HepG2 (cell line): ENCODE measurements at regions not wholly inside any gene's neighbourhood (a gene's known extent, or its start where the extent isn't known, plus 50 kb on each side); places are given as distances from the start of the nearest gene placed in this dataset.

Experiments used
- ATAC-seq: fragments of 200-7000 bp; cut with Tn5 transposase; 3 replicates; pipeline ENCODE4 v1.9.1; 2020; ENCODE audit warnings: mild to moderate bottlenecking, moderate library complexity
- BruUV-seq: library from RNA; stranded (reverse); fragments of 400-500 nt; replicated peaks from 2 replicates; lab custom pipeline; 2021; lab: Mats Ljungman, UMichigan
- CTCF ChIA-PET: fragments of 300-600 bp; formaldehyde crosslinking; extraction: SDS; loops from one replicate; lab custom pipeline; 2021; ENCODE audit warnings: low total read pairs, inconsistent platforms, low intra/inter-chr PET ratio; lab: Yijun Ruan, JAX
- POLR2A ChIA-PET: fragments of 350-600 bp; sonication (Branson Sonifier 250); formaldehyde crosslinking; loops from one replicate; lab custom pipeline; 2020; ENCODE audit warnings: antibody characterized with exemption, inconsistent platforms; lab: Yijun Ruan, JAX
- DNase-seq: peaks from one replicate; pipeline ENCODE4 v3.0.0-alpha.2; 2015; ENCODE audit warnings: low spot score
- FAIRE-seq: peaks from 3 replicates; lab custom pipeline; 2011; peaks lifted over from hg19 to GRCh38; lab: Jason Lieb, UNC
- H2AFZ ChIP-seq: one replicate; pipeline ENCODE4 v1.6.1; 2011; ENCODE audit warnings: low read length, inconsistent platforms
- H3K27ac ChIP-seq: fragments of 300-600 bp; 3 replicates; pipeline ENCODE4 v1.8.0; 2011; ENCODE audit warnings: mixed run types, mild to moderate bottlenecking, mixed read lengths, low read length, inconsistent platforms; ENCODE audit not compliant: insufficient read depth; ENCODE audit errors: extremely low read length
- H3K27me3 ChIP-seq, 2 experiments: fragments of 200-600 bp in 1 of 2; 2 replicates in 1 of 2; 3 replicates in 1 of 2; pipeline versions ENCODE4 v1.6.0 to v1.8.0; 2011; ENCODE audit warnings: low read length in 2 of 2, mild to moderate bottlenecking in 2 of 2, moderate library complexity in 2 of 2, inconsistent platforms in 1 of 2; ENCODE audit not compliant: insufficient read depth in 2 of 2, control insufficient read depth in 1 of 2
- H3K36me3 ChIP-seq, 2 experiments: fragments of 200-600 bp in 1 of 2; replicated peaks in 1 of 2; 2 replicates in 1 of 2; 3 replicates in 1 of 2; pipeline versions ENCODE4 v1.5.1 to v1.8.0; 2011; ENCODE audit warnings: low read length in 2 of 2, inconsistent platforms in 1 of 2; ENCODE audit not compliant: insufficient read depth in 2 of 2, control insufficient read depth in 1 of 2
- H3K4me1 ChIP-seq: 2 replicates; pipeline ENCODE4 v1.5.1; 2012; ENCODE audit warnings: low read length, inconsistent platforms; ENCODE audit not compliant: insufficient read depth
- H3K4me2 ChIP-seq: 2 replicates; pipeline ENCODE4 v1.6.0; 2011; ENCODE audit warnings: low read depth, low read length, inconsistent platforms
- H3K4me3 ChIP-seq, 3 experiments: fragments of 200-600 bp in 1 of 3; sonication (generic), shearing (Covaris generic) in 1 of 3; replicated peaks in 1 of 3; 2 replicates each; pipeline ENCODE4 v1.5.1; 2011 to 2016; ENCODE audit warnings: low read length in 3 of 3, inconsistent platforms in 2 of 3, low read depth in 2 of 3, mild to moderate bottlenecking in 2 of 3, control low read depth in 1 of 3, mixed read lengths in 1 of 3; ENCODE audit not compliant: insufficient read depth in 1 of 3
- H3K79me2 ChIP-seq: one replicate; pipeline ENCODE4 v1.6.1; 2011; ENCODE audit warnings: low read length, inconsistent platforms; ENCODE audit not compliant: insufficient read depth
- H3K9ac ChIP-seq: 2 replicates; pipeline ENCODE4 v1.6.0; 2011; ENCODE audit warnings: mild to moderate bottlenecking, low read depth, low read length, inconsistent platforms; ENCODE audit not compliant: insufficient read depth
- H3K9me3 ChIP-seq: 2 replicates; pipeline ENCODE4 v1.5.1; 2012; ENCODE audit warnings: mild to moderate bottlenecking, low read length
- H4K20me1 ChIP-seq: 2 replicates; pipeline ENCODE4 v1.6.0; 2011; ENCODE audit warnings: inconsistent platforms, mild to moderate bottlenecking, low read length, moderate library complexity; ENCODE audit not compliant: insufficient read depth
- ARNTL ChIP-seq: sonication (generic); formaldehyde crosslinking; IDR thresholded peaks from 2 replicates; pipeline ENCODE4 v1.4.0; 2020; ENCODE audit warnings: mild to moderate bottlenecking, missing genetic modification reagents
- CREM ChIP-seq, 2 experiments: sonication (generic) in 1 of 2; formaldehyde crosslinking in 1 of 2; IDR thresholded peaks; 2 replicates each; pipeline versions ENCODE4 v1.4.0 to v1.6.1; 2016 to 2020; ENCODE audit warnings: antibody characterized with exemption in 1 of 2, mild to moderate bottlenecking in 1 of 2, missing genetic modification reagents in 1 of 2
- GABPB1 ChIP-seq: IDR thresholded peaks from 2 replicates; pipeline ENCODE4 v1.6.1; 2016; ENCODE audit warnings: mild to moderate bottlenecking, missing genetic modification reagents, moderate library complexity, missing compliant biosample characterization
- MTERF4 ChIP-seq: sonication (generic); formaldehyde crosslinking; IDR thresholded peaks from 2 replicates; pipeline ENCODE4 v1.8.0; 2023; ENCODE audit warnings: mild to moderate bottlenecking, missing genetic modification reagents
- ZNF143 ChIP-seq: sonication (generic); formaldehyde crosslinking; IDR thresholded peaks from 2 replicates; pipeline ENCODE4 v1.4.0; 2020; ENCODE audit warnings: missing genetic modification reagents
- ZNF530 ChIP-seq: sonication (generic); formaldehyde crosslinking; IDR thresholded peaks from 2 replicates; pipeline ENCODE4 v1.5.0; 2020; ENCODE audit warnings: low read depth, mild to moderate bottlenecking, missing genetic modification reagents
- WGBS: methylation state at CpG from one replicate; pipeline ENCODE4 v1.1.6; 2017; ENCODE audit warnings: low lambda C conversion rate; 5-methylcytosine and 5-hydroxymethylcytosine counted together
- in situ Hi-C: cut with HindIII; loops from 2 replicates; pipeline ENCODE4 v1.10.0; 2017; ENCODE audit warnings: low pct_unique_long_range_greater_than_20kb; ENCODE audit not compliant: extremely low pct_ligation_motif_present
- intact Hi-C: fragments of 100-400 bp; cut with micrococcal nuclease; formaldehyde crosslinking; loops from one replicate; pipeline ENCODE4 v1.10.0; 2022; ENCODE audit not compliant: unreplicated experiment
- TF ChIP-seq, protein P1 (sequence below): sonication (generic); formaldehyde crosslinking; IDR thresholded peaks from 2 replicates; pipeline ENCODE4 v1.5.0; 2020; ENCODE audit warnings: mild to moderate bottlenecking, missing genetic modification reagents, borderline replicate concordance
- TF ChIP-seq, protein P2 (sequence below): sonication (generic); formaldehyde crosslinking; IDR thresholded peaks from 2 replicates; pipeline ENCODE4 v1.5.0; 2020; ENCODE audit warnings: mild to moderate bottlenecking, missing genetic modification reagents, moderate library complexity

DNA sequence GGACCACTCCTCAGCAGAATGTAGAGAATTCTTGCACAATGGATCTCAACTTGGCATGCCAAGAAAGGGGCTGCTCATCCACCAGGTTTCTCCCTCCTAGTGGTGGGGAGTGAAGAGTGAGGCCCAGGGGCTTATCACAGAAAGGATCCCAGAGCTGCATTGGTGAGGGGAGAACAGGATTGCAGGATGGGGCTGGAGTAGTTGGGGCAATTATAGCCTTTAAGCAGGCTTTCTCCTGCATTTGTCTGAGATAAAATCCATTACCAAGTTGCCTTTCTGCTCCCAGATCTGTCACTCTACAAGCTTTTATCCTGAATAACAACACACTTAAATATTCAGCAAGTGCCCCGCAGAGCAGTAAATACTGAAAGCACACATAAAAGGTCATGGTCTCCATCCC, 130.8 kb upstream of the CES5A start:
- no peaks in the 10 kb centered on the region for H3K4me1 ChIP-seq
- H3K9ac ChIP-seq: no peak overlapping the region
- no peak overlapping the region for H2AFZ ChIP-seq
- intact Hi-C loops: no loop called here
- WGBS: 10% methylated on average over 1 of the region's 1 CpG
- in situ Hi-C loops: no loop called here
- H4K20me1 ChIP-seq: no peaks in the 10 kb centered on the region
- DNase-seq (no peak), ATAC-seq (no peak), FAIRE-seq (no peak)
- H3K4me2 ChIP-seq: no peak overlapping the region
- no peaks in the 10 kb centered on the region for H3K79me2 ChIP-seq
- H3K27ac ChIP-seq: no peak overlapping the region
- POLR2A ChIA-PET: no interaction called here
- no peaks in the 10 kb centered on the region for H3K27me3 ChIP-seq
- TF ChIP-seq GABPB1 (CRISPR knock-in tag) (no peak), ARNTL (CRISPR knock-in tag) (no peak)
- no peak overlapping the region for H3K4me3 ChIP-seq
- H3K9me3 ChIP-seq: no peaks in the 10 kb centered on the region
- CTCF ChIA-PET: no interaction called here
- H3K36me3 ChIP-seq: no peaks in the 10 kb centered on the region
- no TSS peak for BruUV-seq

DNA sequence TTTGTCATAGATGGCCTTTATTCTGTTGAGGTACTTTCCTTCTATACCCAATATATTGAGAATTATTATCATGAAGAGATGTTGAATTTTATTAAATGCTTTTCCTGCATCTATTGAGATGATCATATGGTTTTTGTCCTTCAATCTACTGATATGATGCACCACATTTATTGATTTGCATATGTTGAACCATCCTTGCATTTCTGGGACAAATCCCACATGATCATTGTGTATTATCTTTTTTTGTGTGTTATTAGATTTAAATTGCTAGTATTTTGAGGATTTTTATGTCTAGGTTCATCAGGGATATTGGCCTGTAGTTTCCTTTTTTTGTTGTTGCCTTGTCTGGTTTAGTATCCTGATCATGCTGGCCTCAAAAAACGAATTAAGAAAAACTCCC, 124.5 kb upstream of the CES5A start:
- in situ Hi-C loops (no loop called here), intact Hi-C loops (no loop called here)
- Histone ChIP-seq H3K9ac (no peak overlapping the region), H3K79me2 (no peaks in the 10 kb centered on the region), H3K27ac (no peak overlapping the region), H4K20me1 (no peaks in the 10 kb centered on the region), H3K36me3 (no peaks in the 10 kb centered on the region), H2AFZ (no peak overlapping the region), H3K9me3 (no peaks in the 10 kb centered on the region), H3K4me1 (no peaks in the 10 kb centered on the region), H3K27me3 (no peaks in the 10 kb centered on the region), H3K4me2 (no peak overlapping the region), H3K4me3 (no peak overlapping the region)
- BruUV-seq: no TSS peak
- DNase-seq: no peak
- ATAC-seq: no peak
- no peak for FAIRE-seq
- 0% methylated on average over 1 of the region's 1 CpG for WGBS
- ChIA-PET POLR2A (no interaction called here), CTCF (no interaction called here)
- TF ChIP-seq CREM (IDR thresholded peaks at IDR 0.05) (no peak), CREM (CRISPR knock-in tag; IDR thresholded peaks at IDR 0.05) (no peak), ZNF143 (CRISPR knock-in tag) (no peak), ZNF530 (CRISPR knock-in tag) (no peak), MTERF4 (CRISPR knock-in tag) (no peak)
- TF ChIP-seq, protein P1, sequence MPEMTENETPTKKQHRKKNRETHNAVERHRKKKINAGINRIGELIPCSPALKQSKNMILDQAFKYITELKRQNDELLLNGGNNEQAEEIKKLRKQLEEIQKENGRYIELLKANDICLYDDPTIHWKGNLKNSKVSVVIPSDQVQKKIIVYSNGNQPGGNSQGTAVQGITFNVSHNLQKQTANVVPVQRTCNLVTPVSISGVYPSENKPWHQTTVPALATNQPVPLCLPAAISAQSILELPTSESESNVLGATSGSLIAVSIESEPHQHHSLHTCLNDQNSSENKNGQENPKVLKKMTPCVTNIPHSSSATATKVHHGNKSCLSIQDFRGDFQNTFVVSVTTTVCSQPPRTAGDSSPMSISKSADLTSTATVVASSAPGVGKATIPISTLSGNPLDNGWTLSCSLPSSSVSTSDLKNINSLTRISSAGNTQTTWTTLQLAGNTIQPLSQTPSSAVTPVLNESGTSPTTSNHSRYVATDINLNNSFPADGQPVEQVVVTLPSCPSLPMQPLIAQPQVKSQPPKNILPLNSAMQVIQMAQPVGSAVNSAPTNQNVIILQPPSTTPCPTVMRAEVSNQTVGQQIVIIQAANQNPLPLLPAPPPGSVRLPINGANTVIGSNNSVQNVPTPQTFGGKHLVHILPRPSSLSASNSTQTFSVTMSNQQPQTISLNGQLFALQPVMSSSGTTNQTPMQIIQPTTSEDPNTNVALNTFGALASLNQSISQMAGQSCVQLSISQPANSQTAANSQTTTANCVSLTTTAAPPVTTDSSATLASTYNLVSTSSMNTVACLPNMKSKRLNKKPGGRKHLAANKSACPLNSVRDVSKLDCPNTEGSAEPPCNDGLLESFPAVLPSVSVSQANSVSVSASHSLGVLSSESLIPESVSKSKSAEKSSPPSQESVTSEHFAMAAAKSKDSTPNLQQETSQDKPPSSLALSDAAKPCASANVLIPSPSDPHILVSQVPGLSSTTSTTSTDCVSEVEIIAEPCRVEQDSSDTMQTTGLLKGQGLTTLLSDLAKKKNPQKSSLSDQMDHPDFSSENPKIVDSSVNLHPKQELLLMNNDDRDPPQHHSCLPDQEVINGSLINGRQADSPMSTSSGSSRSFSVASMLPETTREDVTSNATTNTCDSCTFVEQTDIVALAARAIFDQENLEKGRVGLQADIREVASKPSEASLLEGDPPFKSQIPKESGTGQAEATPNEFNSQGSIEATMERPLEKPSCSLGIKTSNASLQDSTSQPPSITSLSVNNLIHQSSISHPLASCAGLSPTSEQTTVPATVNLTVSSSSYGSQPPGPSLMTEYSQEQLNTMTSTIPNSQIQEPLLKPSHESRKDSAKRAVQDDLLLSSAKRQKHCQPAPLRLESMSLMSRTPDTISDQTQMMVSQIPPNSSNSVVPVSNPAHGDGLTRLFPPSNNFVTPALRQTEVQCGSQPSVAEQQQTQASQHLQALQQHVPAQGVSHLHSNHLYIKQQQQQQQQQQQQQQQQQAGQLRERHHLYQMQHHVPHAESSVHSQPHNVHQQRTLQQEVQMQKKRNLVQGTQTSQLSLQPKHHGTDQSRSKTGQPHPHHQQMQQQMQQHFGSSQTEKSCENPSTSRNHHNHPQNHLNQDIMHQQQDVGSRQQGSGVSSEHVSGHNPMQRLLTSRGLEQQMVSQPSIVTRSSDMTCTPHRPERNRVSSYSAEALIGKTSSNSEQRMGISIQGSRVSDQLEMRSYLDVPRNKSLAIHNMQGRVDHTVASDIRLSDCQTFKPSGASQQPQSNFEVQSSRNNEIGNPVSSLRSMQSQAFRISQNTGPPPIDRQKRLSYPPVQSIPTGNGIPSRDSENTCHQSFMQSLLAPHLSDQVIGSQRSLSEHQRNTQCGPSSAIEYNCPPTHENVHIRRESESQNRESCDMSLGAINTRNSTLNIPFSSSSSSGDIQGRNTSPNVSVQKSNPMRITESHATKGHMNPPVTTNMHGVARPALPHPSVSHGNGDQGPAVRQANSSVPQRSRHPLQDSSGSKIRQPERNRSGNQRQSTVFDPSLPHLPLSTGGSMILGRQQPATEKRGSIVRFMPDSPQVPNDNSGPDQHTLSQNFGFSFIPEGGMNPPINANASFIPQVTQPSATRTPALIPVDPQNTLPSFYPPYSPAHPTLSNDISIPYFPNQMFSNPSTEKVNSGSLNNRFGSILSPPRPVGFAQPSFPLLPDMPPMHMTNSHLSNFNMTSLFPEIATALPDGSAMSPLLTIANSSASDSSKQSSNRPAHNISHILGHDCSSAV: no peak
- TF ChIP-seq, protein P2, sequence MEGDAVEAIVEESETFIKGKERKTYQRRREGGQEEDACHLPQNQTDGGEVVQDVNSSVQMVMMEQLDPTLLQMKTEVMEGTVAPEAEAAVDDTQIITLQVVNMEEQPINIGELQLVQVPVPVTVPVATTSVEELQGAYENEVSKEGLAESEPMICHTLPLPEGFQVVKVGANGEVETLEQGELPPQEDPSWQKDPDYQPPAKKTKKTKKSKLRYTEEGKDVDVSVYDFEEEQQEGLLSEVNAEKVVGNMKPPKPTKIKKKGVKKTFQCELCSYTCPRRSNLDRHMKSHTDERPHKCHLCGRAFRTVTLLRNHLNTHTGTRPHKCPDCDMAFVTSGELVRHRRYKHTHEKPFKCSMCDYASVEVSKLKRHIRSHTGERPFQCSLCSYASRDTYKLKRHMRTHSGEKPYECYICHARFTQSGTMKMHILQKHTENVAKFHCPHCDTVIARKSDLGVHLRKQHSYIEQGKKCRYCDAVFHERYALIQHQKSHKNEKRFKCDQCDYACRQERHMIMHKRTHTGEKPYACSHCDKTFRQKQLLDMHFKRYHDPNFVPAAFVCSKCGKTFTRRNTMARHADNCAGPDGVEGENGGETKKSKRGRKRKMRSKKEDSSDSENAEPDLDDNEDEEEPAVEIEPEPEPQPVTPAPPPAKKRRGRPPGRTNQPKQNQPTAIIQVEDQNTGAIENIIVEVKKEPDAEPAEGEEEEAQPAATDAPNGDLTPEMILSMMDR (CRISPR knock-in tag): no peak
